ENCODE measurements at regions not wholly inside any gene's neighbourhood (a gene's known extent, or its start where the extent isn't known, plus 50 kb on each side); places are given as distances from the start of the nearest gene placed in this dataset.

DNA sequence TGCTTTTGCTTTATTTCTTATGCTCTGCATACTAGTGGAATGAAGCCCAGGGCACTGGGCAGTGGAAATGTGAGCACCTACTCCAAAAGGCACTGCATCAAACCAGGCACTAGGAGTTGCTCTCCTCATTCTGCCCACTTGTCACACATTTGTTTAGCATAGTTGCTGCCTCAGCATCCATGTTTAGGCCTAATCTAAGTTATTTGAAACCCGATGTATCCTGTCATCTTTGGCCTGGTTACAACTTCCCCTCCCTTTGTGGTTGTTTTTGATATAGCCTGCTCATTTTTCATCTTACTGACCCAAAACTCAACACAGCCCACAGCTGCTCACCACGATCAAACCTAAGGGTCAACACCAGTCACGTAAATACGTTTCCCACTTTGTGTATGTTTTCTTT is 82.2 kb upstream of the SELENOK start:
- TF ChIP-seq, protein P1, sequence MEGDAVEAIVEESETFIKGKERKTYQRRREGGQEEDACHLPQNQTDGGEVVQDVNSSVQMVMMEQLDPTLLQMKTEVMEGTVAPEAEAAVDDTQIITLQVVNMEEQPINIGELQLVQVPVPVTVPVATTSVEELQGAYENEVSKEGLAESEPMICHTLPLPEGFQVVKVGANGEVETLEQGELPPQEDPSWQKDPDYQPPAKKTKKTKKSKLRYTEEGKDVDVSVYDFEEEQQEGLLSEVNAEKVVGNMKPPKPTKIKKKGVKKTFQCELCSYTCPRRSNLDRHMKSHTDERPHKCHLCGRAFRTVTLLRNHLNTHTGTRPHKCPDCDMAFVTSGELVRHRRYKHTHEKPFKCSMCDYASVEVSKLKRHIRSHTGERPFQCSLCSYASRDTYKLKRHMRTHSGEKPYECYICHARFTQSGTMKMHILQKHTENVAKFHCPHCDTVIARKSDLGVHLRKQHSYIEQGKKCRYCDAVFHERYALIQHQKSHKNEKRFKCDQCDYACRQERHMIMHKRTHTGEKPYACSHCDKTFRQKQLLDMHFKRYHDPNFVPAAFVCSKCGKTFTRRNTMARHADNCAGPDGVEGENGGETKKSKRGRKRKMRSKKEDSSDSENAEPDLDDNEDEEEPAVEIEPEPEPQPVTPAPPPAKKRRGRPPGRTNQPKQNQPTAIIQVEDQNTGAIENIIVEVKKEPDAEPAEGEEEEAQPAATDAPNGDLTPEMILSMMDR (IDR thresholded peaks at IDR 0.05): no peak
- TF ChIP-seq ZFX (IDR thresholded peaks at IDR 0.05; ENCODE audit: borderline replicate concordance): no peak

All from 22Rv1 (cell line).